IMR-90 (cell line): ENCODE measurements at regions not wholly inside any gene's neighbourhood (a gene's known extent, or its start where the extent isn't known, plus 50 kb on each side); places are given as distances from the start of the nearest gene placed in this dataset.

Experiments used
- ATAC-seq: fragments of 200-7000 bp; cut with Tn5 transposase; 2 replicates; pipeline ENCODE4 v1.9.1; 2020; ENCODE audit warnings: low read depth, mild to moderate bottlenecking, moderate library complexity
- BruUV-seq: library from RNA; stranded (reverse); fragments of 400-500 nt; replicated peaks from 2 replicates; lab custom pipeline; 2021; lab: Mats Ljungman, UMichigan
- CTCF ChIA-PET: fragments of 300-600 bp; formaldehyde crosslinking; extraction: SDS; loops from one replicate; lab custom pipeline; 2021; ENCODE audit warnings: antibody characterized with exemption; lab: Yijun Ruan, JAX
- POLR2A ChIA-PET: fragments of 300-600 bp; sonication (Branson Sonifier 250); formaldehyde crosslinking; loops from one replicate; lab custom pipeline; 2022; ENCODE audit warnings: antibody characterized with exemption; ENCODE audit not compliant: unreplicated experiment; lab: Charles Lee
- DNase-seq: peaks from one replicate; pipeline ENCODE4 v3.0.0; 2013
- H2AFZ ChIP-seq: replicated peaks from 2 replicates; pipeline ENCODE3; 2013; ENCODE audit warnings: low read length, mild to moderate bottlenecking; ENCODE audit not compliant: poor library complexity
- H2AK5ac ChIP-seq: 2 replicates; pipeline ENCODE4 v1.6.1; 2013; ENCODE audit warnings: low read depth, low read length, inconsistent platforms
- H2AK9ac ChIP-seq: replicated peaks from 2 replicates; pipeline ENCODE3; 2013; ENCODE audit warnings: mild to moderate bottlenecking, low read depth, low read length, moderate library complexity; ENCODE audit not compliant: poor library complexity
- H2BK120ac ChIP-seq: 2 replicates; pipeline ENCODE4 v1.6.1; 2013; ENCODE audit warnings: low read depth, low read length, inconsistent platforms
- H2BK15ac ChIP-seq: 3 replicates; pipeline ENCODE4 v1.6.1; 2013; ENCODE audit warnings: low read depth, low read length, inconsistent platforms
- H2BK20ac ChIP-seq: 2 replicates; pipeline ENCODE4 v1.6.1; 2013; ENCODE audit warnings: low read depth, mild to moderate bottlenecking, inconsistent platforms, low read length, moderate library complexity
- H2BK5ac ChIP-seq: 2 replicates; pipeline ENCODE4 v1.6.1; 2013; ENCODE audit warnings: mild to moderate bottlenecking, low read depth, low read length, inconsistent platforms; ENCODE audit not compliant: poor library complexity, severe bottlenecking
- H3K14ac ChIP-seq: replicated peaks from 2 replicates; pipeline ENCODE4 v1.6.1; 2013; ENCODE audit warnings: low read depth, low read length, inconsistent platforms
- H3K18ac ChIP-seq: 2 replicates; pipeline ENCODE4 v1.6.1; 2013; ENCODE audit warnings: low read depth, low read length, control low read depth
- H3K23ac ChIP-seq: 2 replicates; pipeline ENCODE4 v1.6.1; 2013; ENCODE audit warnings: low read depth, low read length, inconsistent platforms
- H3K27ac ChIP-seq: 2 replicates; pipeline ENCODE4 v1.5.1; 2013; ENCODE audit warnings: mild to moderate bottlenecking, control low read depth, low read length; ENCODE audit not compliant: insufficient read depth
- H3K27me3 ChIP-seq: 2 replicates; pipeline ENCODE4 v1.6.1; 2013; ENCODE audit warnings: low read length; ENCODE audit not compliant: control insufficient read depth, insufficient read depth
- H3K36me3 ChIP-seq: 2 replicates; pipeline ENCODE4 v1.6.1; 2013; ENCODE audit warnings: low read length, mixed read lengths; ENCODE audit not compliant: control insufficient read depth, insufficient read depth
- H3K4ac ChIP-seq: 2 replicates; pipeline ENCODE4 v1.6.1; 2013; ENCODE audit warnings: low read depth, low read length, inconsistent platforms
- H3K4me1 ChIP-seq: 2 replicates; pipeline ENCODE4 v1.6.1; 2013; ENCODE audit warnings: low read length, mixed read lengths; ENCODE audit not compliant: control insufficient read depth, insufficient read depth
- H3K4me2 ChIP-seq: 2 replicates; pipeline ENCODE4 v1.6.1; 2013; ENCODE audit warnings: low read depth, mild to moderate bottlenecking, control low read depth, low read length, moderate library complexity
- H3K4me3 ChIP-seq: 2 replicates; pipeline ENCODE4 v1.5.1; 2013; ENCODE audit warnings: low read depth, mild to moderate bottlenecking, control low read depth, low read length, moderate library complexity; ENCODE audit not compliant: insufficient read depth
- H3K56ac ChIP-seq: 2 replicates; pipeline ENCODE4 v1.6.1; 2013; ENCODE audit warnings: low read length, inconsistent platforms; ENCODE audit not compliant: insufficient read depth; ENCODE audit errors: extremely low read depth
- H3K79me1 ChIP-seq, 2 experiments: 2 replicates each; pipeline ENCODE4 v1.6.1; 2013; ENCODE audit warnings: low read length in 2 of 2, inconsistent platforms in 1 of 2, low read depth in 1 of 2
- H3K9ac ChIP-seq: 2 replicates; pipeline ENCODE4 v1.6.1; 2013; ENCODE audit warnings: low read depth, low read length, control low read depth
- H3K9me1 ChIP-seq: 2 replicates; pipeline ENCODE4 v1.6.1; 2013; ENCODE audit warnings: low read length, inconsistent platforms; ENCODE audit not compliant: insufficient read depth
- H3K9me3 ChIP-seq: 2 replicates; pipeline ENCODE4 v1.6.1; 2013; ENCODE audit warnings: low read length; ENCODE audit not compliant: control insufficient read depth, insufficient read depth
- H4K20me1 ChIP-seq: 2 replicates; pipeline ENCODE4 v1.6.1; 2013; ENCODE audit warnings: low read length, inconsistent platforms; ENCODE audit not compliant: insufficient read depth
- H4K5ac ChIP-seq: 2 replicates; pipeline ENCODE4 v1.6.1; 2013; ENCODE audit warnings: mild to moderate bottlenecking, low read depth, low read length, control low read depth
- H4K8ac ChIP-seq, 2 experiments: 2 replicates each; pipeline ENCODE4 v1.6.1; 2013; ENCODE audit warnings: low read depth in 2 of 2, low read length in 2 of 2, control low read depth in 1 of 2, inconsistent platforms in 1 of 2
- H4K91ac ChIP-seq: 2 replicates; pipeline ENCODE4 v1.6.1; 2013; ENCODE audit warnings: low read depth, low read length, inconsistent platforms; ENCODE audit not compliant: insufficient read depth
- BHLHE40 ChIP-seq: fragments of 150-350 bp; IDR thresholded peaks from 2 replicates; pipeline ENCODE4 v1.6.1; 2016; ENCODE audit warnings: mild to moderate bottlenecking, low read depth, low read length
- CHD1 ChIP-seq: IDR thresholded peaks from 2 replicates; pipeline ENCODE4 v1.6.1; 2012; ENCODE audit warnings: low read depth, low read length, improper control_type of control experiment
- CTCF ChIP-seq: conservative IDR thresholded peaks from 2 replicates; pipeline ENCODE4 v1.5.1; 2012; ENCODE audit warnings: mild to moderate bottlenecking, low read depth, low read length, improper control_type of control experiment
- ELK1 ChIP-seq: fragments of 150-350 bp; IDR thresholded peaks from 2 replicates; pipeline ENCODE4 v1.6.1; 2016; ENCODE audit warnings: low read depth, mild to moderate bottlenecking, low read length, moderate library complexity, borderline replicate concordance
- MAFK ChIP-seq: IDR thresholded peaks from 2 replicates; pipeline ENCODE4 v1.6.1; 2012; ENCODE audit warnings: low read depth, low read length, improper control_type of control experiment
- MAZ ChIP-seq: IDR thresholded peaks from 2 replicates; pipeline ENCODE4 v1.6.1; 2012; ENCODE audit warnings: low read depth, mild to moderate bottlenecking, low read length, improper control_type of control experiment, moderate library complexity, borderline replicate concordance
- MXI1 ChIP-seq: IDR thresholded peaks from 2 replicates; pipeline ENCODE4 v1.6.1; 2012; ENCODE audit warnings: low read depth, mild to moderate bottlenecking, low read length, moderate library complexity, borderline replicate concordance
- POLR2A ChIP-seq: IDR thresholded peaks from 2 replicates; pipeline ENCODE4 v1.6.1; 2012; ENCODE audit warnings: mild to moderate bottlenecking, low read depth, low read length
- RFX5 ChIP-seq: IDR thresholded peaks from 2 replicates; pipeline ENCODE4 v1.8.0; 2012; ENCODE audit warnings: low read depth, mild to moderate bottlenecking, low read length, moderate library complexity
- SMC3 ChIP-seq: fragments of 150-350 bp; IDR thresholded peaks from 2 replicates; pipeline ENCODE4 v1.6.1; 2016; ENCODE audit warnings: low read depth, mild to moderate bottlenecking, antibody characterized with exemption, low read length, moderate library complexity
- USF2 ChIP-seq: fragments of 150-350 bp; IDR thresholded peaks from 2 replicates; pipeline ENCODE4 v1.6.1; 2017; ENCODE audit warnings: mild to moderate bottlenecking, antibody characterized with exemption, low read length, low read depth
- WGBS, 2 experiments: methylation state at CpG; one replicate each; pipeline versions ENCODE4 v1.1.5 to v1.1.7; 2013; ENCODE audit warnings: missing lambda C conversion rate in 2 of 2; ENCODE audit not compliant: insufficient read length in 1 of 2; ENCODE audit errors: extremely low coverage in 2 of 2; 5-methylcytosine and 5-hydroxymethylcytosine counted together
- dilution Hi-C: fragments of 300-500 bp; cut with HindIII; formaldehyde crosslinking; loops from one replicate; pipeline ENCODE4 v1.14.3; 2018; ENCODE audit warnings: low sequenced_read_pairs; ENCODE audit not compliant: unreplicated experiment
- in situ Hi-C: fragments of 300-500 bp; cut with MboI; formaldehyde crosslinking; loops from 3 replicates; pipeline ENCODE4 v1.14.3; 2019; ENCODE audit warnings: low sequenced_read_pairs, inconsistent platforms, mixed read lengths
- intact Hi-C: fragments of 100-400 bp; cut with micrococcal nuclease; formaldehyde crosslinking; loops from 2 replicates; pipeline ENCODE4 v1.10.0; 2022

- POLR2A ChIA-PET, result no interaction called here
- TF ChIP-seq MAFK (no peak), CTCF (no peak), CHD1 (no peak), MXI1 (no peak), POLR2A (no peak), BHLHE40 (no peak), MAZ (no peak), ELK1 (no peak), RFX5 (no peak), USF2 (no peak), SMC3 (no peak)
- Histone ChIP-seq H3K9ac (no peak overlapping the region), H3K4me2 (no peak overlapping the region), H3K9me3 (no peaks in the 10 kb centered on the region), H3K56ac (no peak overlapping the region), H2BK15ac (no peak overlapping the region), H3K79me1 (no peaks in the 10 kb centered on the region), H3K4ac (no peak overlapping the region), H3K27me3 (no peaks in the 10 kb centered on the region), H3K36me3 (no peaks in the 10 kb centered on the region), H2BK20ac (no peak overlapping the region), H2BK120ac (no peak overlapping the region), H4K5ac (no peak overlapping the region), H2BK5ac (no peak overlapping the region), H3K4me3 (no peak overlapping the region), H3K18ac (no peak overlapping the region), H4K20me1 (no peaks in the 10 kb centered on the region), H3K27ac (no peak overlapping the region), H3K14ac (no peak overlapping the region), H4K91ac (no peak overlapping the region), H2AK5ac (no peak overlapping the region), H3K9me1 (no peaks in the 10 kb centered on the region), H4K8ac (no peak overlapping the region), H3K23ac (no peak overlapping the region), H2AK9ac (no peak overlapping the region), H3K4me1 (no peaks in the 10 kb centered on the region), H2AFZ (no peak overlapping the region)
- 33% methylated on average over 3 of the region's 6 CpGs; no CpG with 5 or more reads in 1 of the 2 experiments for WGBS, 2 experiments
- no peak for DNase-seq
- intact Hi-C loops, result no loop called here
- CTCF ChIA-PET, result no interaction called here
- no TSS peak for BruUV-seq
- dilution Hi-C loops, result no loop called here
- in situ Hi-C loops, result no loop called here
- ATAC-seq, result no peak
Measured at GRCh38 chr2:59073286-59073685, 832.2 kb upstream of the FANCL start.
